Stimulated activated CD4-positive, alpha-beta T cell treated with anti-CD3 and anti-CD28 coated beads, Interleukin-2, amount 100 ng/mL, for 48 hours (primary cell): ENCODE measurements at regions not wholly inside any gene's neighbourhood (a gene's known extent, or its start where the extent isn't known, plus 50 kb on each side); places are given as distances from the start of the nearest gene placed in this dataset.
A peak's percentile ranks its signal among the peaks of the same experiment; 100 is the strongest.
"Not testable (repeated sequence)": the region's sequence is repeated elsewhere in the genome, so short reads cannot be mapped to it uniquely, and the experiment has no call there.

Experiments
- DNase-seq, 2 donors: peaks; one replicate each; pipeline ENCODE4 v3.0.0-alpha.2; 2020

- not testable (repeated sequence) for DNase-seq
Observed at GRCh38 chr17:65301882-65302281, 164.7 kb downstream of the RGS9 start.

GRCh38 chr17:65301184-65301583 is 164.0 kb downstream of the RGS9 start:
- DNase-seq, result no peak

- DNase-seq, result no peak
Observed at GRCh38 chr17:65297916-65298315, 160.7 kb downstream of the RGS9 start.

DNA sequence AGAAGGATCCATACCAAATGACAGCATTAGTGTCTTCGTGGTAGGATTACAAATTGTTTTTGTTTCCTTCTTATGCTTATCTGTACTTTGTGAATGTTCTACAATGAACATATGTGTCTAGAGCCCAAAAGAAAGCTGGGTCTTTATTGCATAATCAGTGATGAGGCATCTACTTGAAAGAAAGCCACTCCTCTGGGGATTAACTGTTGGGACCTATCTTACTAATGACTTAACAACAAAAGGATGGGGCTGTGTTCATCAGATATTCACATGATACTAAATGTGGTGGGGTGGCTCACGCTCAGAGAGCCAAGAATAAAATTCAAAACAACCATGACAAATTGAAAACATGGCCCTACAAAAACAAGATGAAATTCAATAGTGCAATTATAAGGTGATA is 160.2 kb downstream of the RGS9 start:
- DNase-seq, result no peak

- DNase-seq, result peak; percentile 48 to 54
Observed at GRCh38 chr17:65294181-65294719, 157.1 kb downstream of the RGS9 start.

GRCh38 chr17:65293584-65294180 is 156.5 kb downstream of the RGS9 start:
- no peak for DNase-seq

- DNase-seq, result no peak
Observed at GRCh38 chr17:65292430-65292829, 155.3 kb downstream of the RGS9 start.

GRCh38 chr17:65291301-65291700 is 154.1 kb downstream of the RGS9 start:
- DNase-seq, result not testable (repeated sequence)

DNA sequence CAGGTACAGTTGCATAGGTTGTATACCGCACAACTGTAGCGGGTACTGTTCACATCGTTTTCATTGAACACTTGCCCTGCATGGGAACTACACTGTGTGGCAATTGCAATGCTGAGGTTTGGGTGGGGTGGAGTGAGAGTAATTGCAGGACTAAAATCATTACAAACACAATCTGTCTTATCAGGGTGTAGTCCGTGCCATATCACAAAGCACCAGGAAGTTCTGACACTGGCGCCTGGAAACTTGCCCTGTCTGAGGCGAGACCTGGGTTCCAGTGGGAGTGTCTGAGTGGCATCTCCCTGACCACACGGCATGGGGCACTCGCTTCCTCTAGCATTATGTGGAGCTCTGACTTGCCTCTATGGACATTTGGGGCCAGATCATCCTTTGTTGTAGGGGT is 153.4 kb downstream of the RGS9 start:
- no peak for DNase-seq

- no peak for DNase-seq
Observed at GRCh38 chr17:65290056-65290455, 152.9 kb downstream of the RGS9 start.

DNA sequence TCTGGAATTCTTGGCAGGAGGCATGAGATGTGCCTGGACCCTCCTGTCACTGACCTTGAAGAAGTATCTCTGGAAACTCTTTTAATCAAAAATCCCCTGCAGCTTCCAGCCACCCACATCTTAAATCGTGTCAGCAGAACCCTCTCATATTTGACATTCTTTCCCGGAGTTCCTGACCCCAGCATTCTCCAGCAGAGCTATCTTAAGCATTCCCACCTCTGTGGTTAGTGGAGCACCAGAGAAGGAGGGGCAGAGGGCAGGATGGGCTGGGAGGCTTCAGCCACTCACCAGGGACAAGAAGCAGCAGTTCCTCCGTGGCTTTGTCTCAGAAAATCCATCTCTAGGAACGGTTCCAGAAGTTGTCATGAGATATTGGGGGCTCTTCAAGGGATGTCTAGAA is 149.9 kb downstream of the RGS9 start:
- DNase-seq, result no peak

GRCh38 chr17:65283704-65284103 is 146.5 kb downstream of the RGS9 start:
- no peak for DNase-seq

DNA sequence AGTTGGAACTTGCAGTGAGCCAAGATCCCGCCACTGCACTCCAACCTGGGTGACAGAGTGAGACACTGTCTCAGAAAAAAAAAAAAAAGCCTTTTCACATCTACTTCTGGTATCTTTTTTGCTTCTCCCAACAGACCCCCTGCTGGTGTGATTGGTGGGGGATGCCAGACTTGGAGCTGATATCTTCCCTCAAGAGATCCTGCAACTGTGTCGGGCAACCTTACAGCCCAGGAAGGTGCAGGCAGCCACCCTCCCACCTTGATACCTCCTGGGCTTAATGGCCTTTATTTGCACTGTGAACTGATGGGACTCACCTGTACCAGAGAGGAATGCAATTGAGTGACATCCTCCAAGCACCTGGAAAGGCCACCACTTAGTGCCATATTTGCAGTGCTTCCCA is 142.3 kb downstream of the RGS9 start:
- no peak for DNase-seq

DNA sequence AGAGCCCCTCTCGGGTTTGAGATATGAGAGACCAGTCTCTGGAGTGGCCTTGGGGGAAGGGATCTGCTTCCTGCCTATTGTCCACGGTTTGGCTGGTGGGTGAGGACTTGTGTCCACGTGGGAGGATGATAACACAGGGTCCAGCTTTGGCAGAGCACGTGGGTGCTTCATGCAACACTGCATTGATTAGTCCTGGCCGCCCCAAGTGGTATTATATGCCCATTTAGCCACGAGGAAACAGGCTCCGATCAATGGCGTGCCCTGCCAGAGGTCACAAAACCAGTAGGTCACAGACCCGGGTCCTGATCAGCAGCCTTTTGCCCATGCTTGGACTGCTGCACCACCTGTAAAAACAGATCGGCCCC is 141.6 kb downstream of the RGS9 start:
- no peak for DNase-seq

GRCh38 chr17:65278050-65278819 is 141.1 kb downstream of the RGS9 start:
- peak in 1 of 2 donors; percentile 16 for DNase-seq

- no peak for DNase-seq
Observed at GRCh38 chr17:65277576-65277975, 140.4 kb downstream of the RGS9 start.
